ENCODE measurements at regions not wholly inside any gene's neighbourhood (a gene's known extent, or its start where the extent isn't known, plus 50 kb on each side); places are given as distances from the start of the nearest gene placed in this dataset.

DNA sequence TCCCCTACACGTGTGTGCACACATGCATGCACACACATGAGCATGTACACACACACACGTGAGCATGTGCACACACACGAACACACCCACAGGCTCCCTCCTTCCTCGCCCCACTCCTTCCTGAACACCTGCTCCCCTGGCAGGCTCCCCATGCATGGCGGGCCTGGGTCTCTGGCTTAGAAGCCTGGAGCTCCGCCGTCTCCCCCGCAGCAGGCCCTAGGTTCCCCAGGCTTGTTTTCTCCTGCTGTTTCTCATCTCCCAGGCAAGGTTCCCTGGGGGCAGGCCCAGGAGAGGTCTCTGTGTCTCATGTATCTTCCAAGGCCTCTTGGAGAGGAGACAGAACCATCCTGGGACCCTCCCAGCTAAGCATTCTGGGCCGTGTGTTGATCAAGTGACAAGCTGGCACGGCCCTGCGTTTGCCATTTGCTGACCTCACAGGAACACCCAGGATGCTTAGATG lies 202.3 kb upstream of the CIBAR2 start:
- peaks cover 3% of the 10 kb centered on the region for H4K20me1 ChIP-seq (ENCODE audit: control insufficient read depth, insufficient read depth, insufficient read length)
- H2AK5ac ChIP-seq (ENCODE audit: insufficient read length, low read length): no peak overlapping the region
- H3K23me2 ChIP-seq (ENCODE audit: insufficient read length, low read depth, low read length, poor library complexity, severe bottlenecking): peaks cover 5% of the 10 kb centered on the region
- no peak overlapping the region for H2BK15ac ChIP-seq (ENCODE audit: low read depth, low read length)
- H3K4ac ChIP-seq (ENCODE audit: low read depth, low read length): no peak overlapping the region
- H3K23ac ChIP-seq (ENCODE audit: insufficient read length, low read depth, low read length): no peak overlapping the region
- H3K27me3 ChIP-seq (ENCODE audit: insufficient read depth, low read length): no peaks in the 10 kb centered on the region
- no peak overlapping the region for H4K91ac ChIP-seq (ENCODE audit: insufficient read length, low read depth, low read length)
- no peak overlapping the region for H2BK12ac ChIP-seq (ENCODE audit: insufficient read length, low read depth, low read length)
- no peak for DNase-seq
- no peak overlapping the region for H2BK120ac ChIP-seq (ENCODE audit: low read depth, low read length, poor library complexity, severe bottlenecking)
- peaks cover 12% of the 10 kb centered on the region; the same call in 1 of the 2 replicates for H3K4me1 ChIP-seq (ENCODE audit: insufficient read depth, low read length)
- no peak overlapping the region for H2BK20ac ChIP-seq (ENCODE audit: low read depth, low read length, poor library complexity, severe bottlenecking)
- H3K36me3 Mint-ChIP-seq (ENCODE audit: insufficient read depth in 1 of 3, low read depth in 3 of 3): no peaks in the 10 kb centered on the region
- no peak overlapping the region for H3K9ac ChIP-seq (ENCODE audit: extremely low read depth, insufficient read length, low read length)
- TF ChIP-seq, protein P1, sequence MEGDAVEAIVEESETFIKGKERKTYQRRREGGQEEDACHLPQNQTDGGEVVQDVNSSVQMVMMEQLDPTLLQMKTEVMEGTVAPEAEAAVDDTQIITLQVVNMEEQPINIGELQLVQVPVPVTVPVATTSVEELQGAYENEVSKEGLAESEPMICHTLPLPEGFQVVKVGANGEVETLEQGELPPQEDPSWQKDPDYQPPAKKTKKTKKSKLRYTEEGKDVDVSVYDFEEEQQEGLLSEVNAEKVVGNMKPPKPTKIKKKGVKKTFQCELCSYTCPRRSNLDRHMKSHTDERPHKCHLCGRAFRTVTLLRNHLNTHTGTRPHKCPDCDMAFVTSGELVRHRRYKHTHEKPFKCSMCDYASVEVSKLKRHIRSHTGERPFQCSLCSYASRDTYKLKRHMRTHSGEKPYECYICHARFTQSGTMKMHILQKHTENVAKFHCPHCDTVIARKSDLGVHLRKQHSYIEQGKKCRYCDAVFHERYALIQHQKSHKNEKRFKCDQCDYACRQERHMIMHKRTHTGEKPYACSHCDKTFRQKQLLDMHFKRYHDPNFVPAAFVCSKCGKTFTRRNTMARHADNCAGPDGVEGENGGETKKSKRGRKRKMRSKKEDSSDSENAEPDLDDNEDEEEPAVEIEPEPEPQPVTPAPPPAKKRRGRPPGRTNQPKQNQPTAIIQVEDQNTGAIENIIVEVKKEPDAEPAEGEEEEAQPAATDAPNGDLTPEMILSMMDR (conservative IDR thresholded peaks at IDR 0.05): no peak
- no peak overlapping the region for H2AFZ ChIP-seq (ENCODE audit: low read length)
- H3K27ac Mint-ChIP-seq: peak overlapping the region in 1 of 3 experiments; percentile 61; a peak in 1 of 7 replicates
- 0 out of 2 replicates have a peak overlapping the region, but pooled peaks have one; percentile 21 for H3K14ac ChIP-seq (ENCODE audit: insufficient read depth, low read length)
- WGBS (ENCODE audit: extremely low coverage, insufficient read length, low lambda C conversion rate): no CpG with 5 or more reads among the region's 11 CpGs
- H2BK5ac ChIP-seq (ENCODE audit: insufficient read length, low read length): no peak overlapping the region
- no peaks in the 10 kb centered on the region for H3K9me3 Mint-ChIP-seq
- no peak overlapping the region for H4K8ac ChIP-seq (replicated peaks; ENCODE audit: insufficient read length, low read depth, low read length)
- peaks cover 30 to 61% of the 10 kb centered on the region in 2 experiments for H3K4me1 Mint-ChIP-seq
- H3K27me3 Mint-ChIP-seq (ENCODE audit: low read depth): peaks cover 29% of the 10 kb centered on the region
- no peaks in the 10 kb centered on the region for H3K9me3 ChIP-seq (ENCODE audit: control insufficient read depth, low read depth, low read length)
- H4K5ac ChIP-seq (ENCODE audit: insufficient read length, low read depth, low read length): no peak overlapping the region
- no peak overlapping the region for H3T11ph ChIP-seq (ENCODE audit: low read length)
- no peaks in the 10 kb centered on the region for H3K79me1 ChIP-seq (ENCODE audit: insufficient read depth, low read depth, low read length, poor library complexity, severe bottlenecking)
- H3K79me2 ChIP-seq (ENCODE audit: insufficient read depth, low read length): no peaks in the 10 kb centered on the region
- no peak overlapping the region for H3K18ac ChIP-seq (ENCODE audit: insufficient read length, low read depth, low read length)
- no peak overlapping the region for H3K4me2 ChIP-seq (ENCODE audit: insufficient read depth, insufficient read length, low read length)
- no peak overlapping the region for H3K27ac ChIP-seq (ENCODE audit: insufficient read length, low read depth, low read length)
- H3K56ac ChIP-seq (ENCODE audit: insufficient read length, low read depth, low read length): no peak overlapping the region
- no peak overlapping the region; a peak in 1 of 5 replicates for H3K4me3 Mint-ChIP-seq

Data from H9 (cell line).